ENCODE measurements at regions not wholly inside any gene's neighbourhood (a gene's known extent, or its start where the extent isn't known, plus 50 kb on each side); places are given as distances from the start of the nearest gene placed in this dataset.

GRCh38 chr7:113294750-113295149 is 176.4 kb upstream of the SMIM30 start:
- no peak for TF ChIP-seq CTCF (IDR thresholded peaks at IDR 0.05)
- TF ChIP-seq POLR2AphosphoS5 (IDR thresholded peaks at IDR 0.05) = no peak
